GM19035 (cell line): ENCODE measurements at regions not wholly inside any gene's neighbourhood (a gene's known extent, or its start where the extent isn't known, plus 50 kb on each side); places are given as distances from the start of the nearest gene placed in this dataset.
"Not testable (repeated sequence)": the region's sequence is repeated elsewhere in the genome, so short reads cannot be mapped to it uniquely, and the experiment has no call there.

Experiments used
- ATAC-seq: cut with Tn5 transposase; IDR thresholded peaks from one replicate; pipeline ENCODE4 v1.9.1; 2021; ENCODE audit not compliant: unreplicated experiment

- ATAC-seq: not testable (repeated sequence)
Observed at GRCh38 chr12:105682821-105683220, 352.3 kb downstream of the C12orf75 start.

- ATAC-seq: not testable (repeated sequence)
Observed at GRCh38 chr12:105683836-105684235, 353.3 kb downstream of the C12orf75 start.

DNA sequence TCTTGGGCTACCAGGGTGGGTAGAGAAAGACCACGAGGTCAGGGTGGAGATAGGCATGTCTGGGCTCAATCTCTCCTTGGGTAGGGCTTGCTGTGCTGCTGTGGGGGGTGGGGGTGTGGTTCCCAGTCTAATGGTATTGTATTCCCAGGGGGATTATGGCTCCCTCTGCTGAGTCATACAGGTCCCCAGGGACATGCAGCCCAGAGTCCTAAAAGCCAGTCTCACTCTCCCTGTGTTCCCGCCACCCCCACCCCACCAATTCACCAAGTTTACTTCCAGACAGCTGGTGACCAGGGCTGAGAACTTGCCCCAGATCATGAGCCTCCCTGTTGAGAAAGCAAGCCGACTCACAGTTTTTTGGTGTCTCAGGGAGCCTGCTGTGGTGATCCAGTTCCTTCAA lies 367.6 kb downstream of the C12orf75 start:
- ATAC-seq: no peak

GRCh38 chr12:105699209-105699608 lies 368.7 kb downstream of the C12orf75 start:
- ATAC-seq: no peak

- ATAC-seq: no peak
Observed at GRCh38 chr12:105704787-105705186, 374.3 kb downstream of the C12orf75 start.

- no peak for ATAC-seq
Observed at GRCh38 chr12:105705235-105705634, 374.7 kb downstream of the C12orf75 start.

GRCh38 chr12:105705765-105706164 lies 375.3 kb downstream of the C12orf75 start:
- ATAC-seq: no peak

GRCh38 chr12:105706321-105706972 lies 376.0 kb downstream of the C12orf75 start:
- ATAC-seq: no peak

DNA sequence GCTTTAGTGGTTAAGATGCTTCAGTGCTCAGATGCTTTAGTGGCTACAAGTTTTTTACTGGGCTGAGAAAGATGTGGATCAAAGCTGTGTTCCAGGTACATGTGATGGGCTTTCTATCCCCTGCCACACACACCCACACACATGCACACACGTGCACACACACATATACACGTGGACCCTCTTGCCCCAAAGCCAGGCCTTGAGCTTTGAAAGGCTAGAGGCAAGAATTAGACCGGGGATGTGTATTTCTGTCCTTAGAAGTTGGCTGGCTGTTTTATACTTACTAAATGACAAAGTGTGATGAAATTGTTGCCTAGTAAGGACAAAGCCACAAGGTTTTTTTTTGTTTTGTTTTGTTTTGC lies 376.5 kb downstream of the C12orf75 start:
- ATAC-seq: no peak

- no peak for ATAC-seq
Observed at GRCh38 chr12:105713606-105714305, 383.3 kb downstream of the C12orf75 start.

GRCh38 chr12:105716621-105717020 lies 386.1 kb downstream of the C12orf75 start:
- no peak for ATAC-seq

GRCh38 chr12:105721051-105721825 lies 390.7 kb downstream of the C12orf75 start:
- peak; percentile 69 for ATAC-seq

DNA sequence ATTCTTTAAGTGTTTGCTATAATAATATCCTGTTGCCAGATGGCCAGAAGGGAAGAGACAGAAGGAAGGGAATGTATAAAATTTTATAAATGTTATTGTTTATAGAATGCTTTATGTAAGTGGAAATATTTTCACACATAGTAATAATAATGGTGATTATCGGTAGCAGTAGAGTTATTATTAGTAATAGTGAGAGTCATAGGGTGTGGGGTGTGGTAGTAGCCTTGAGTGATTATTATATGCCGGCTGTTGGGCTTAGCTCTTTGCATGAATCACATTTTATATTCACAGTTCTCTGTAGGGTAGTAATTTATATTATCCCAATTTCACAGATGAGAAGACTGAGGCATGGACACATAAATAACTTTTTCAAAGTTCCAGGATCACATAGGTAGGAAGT lies 391.4 kb downstream of the C12orf75 start:
- ATAC-seq: peak; percentile 41

- ATAC-seq: no peak
Observed at GRCh38 chr12:105723066-105723465, 392.6 kb downstream of the C12orf75 start.

DNA sequence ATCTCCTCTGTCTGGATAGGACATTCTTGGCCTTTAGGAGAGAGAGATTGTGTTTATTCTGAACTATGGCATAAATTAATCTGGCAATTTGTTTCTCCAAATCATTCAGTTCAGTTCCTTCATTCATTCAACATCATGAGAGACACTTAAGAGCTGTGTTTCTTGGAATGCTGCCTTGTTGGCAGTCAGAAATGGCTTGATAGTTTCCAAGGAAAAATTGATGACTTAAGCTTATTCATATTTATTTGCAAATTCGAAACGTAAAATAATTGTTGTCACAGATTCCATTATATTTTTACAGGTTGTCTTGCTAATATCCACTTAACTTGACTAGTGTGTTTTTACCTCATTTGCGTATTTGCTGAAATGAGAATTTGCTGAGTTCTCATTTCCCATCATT lies 393.0 kb downstream of the C12orf75 start:
- ATAC-seq: no peak

DNA sequence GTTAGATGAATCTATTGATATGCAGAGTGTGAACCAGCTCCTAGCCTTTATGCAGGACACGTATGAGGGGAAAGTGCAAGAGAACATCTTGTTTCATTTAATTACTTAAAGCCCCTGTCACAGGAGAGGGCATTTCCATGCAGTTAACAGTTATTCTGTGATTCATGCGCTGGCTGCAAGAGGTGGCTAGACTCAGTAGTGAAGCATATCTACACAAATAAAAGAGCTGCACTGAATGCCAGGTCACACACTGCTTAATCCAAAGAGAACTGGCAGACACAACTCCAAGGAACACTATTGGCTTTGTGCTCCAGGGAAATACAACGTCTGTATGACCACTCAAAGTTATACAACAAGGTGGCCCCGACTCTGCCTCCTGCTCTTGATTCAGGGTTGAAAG lies 394.1 kb downstream of the C12orf75 start:
- no peak for ATAC-seq

GRCh38 chr12:105725054-105725453 lies 394.6 kb downstream of the C12orf75 start:
- ATAC-seq: no peak

GRCh38 chr12:105729181-105729771 lies 398.8 kb downstream of the C12orf75 start:
- no peak for ATAC-seq

DNA sequence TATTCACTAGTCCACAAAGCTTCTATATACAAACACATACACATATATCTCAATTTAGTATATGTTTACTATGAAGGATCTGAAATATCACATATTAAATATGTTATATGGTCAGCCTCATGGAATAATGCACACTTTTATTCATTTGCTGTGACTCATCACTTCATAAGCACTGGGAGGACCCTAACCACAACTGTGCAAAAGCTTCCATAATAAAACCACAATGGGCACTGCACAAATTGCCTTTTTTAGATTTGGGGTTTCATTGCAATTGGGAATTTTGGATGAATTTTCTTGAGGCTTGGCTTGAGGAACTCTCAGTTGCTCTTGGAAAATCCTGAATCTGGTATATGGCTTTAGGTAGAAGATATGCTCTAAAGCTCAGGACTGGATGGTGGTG lies 399.4 kb downstream of the C12orf75 start:
- no peak for ATAC-seq

DNA sequence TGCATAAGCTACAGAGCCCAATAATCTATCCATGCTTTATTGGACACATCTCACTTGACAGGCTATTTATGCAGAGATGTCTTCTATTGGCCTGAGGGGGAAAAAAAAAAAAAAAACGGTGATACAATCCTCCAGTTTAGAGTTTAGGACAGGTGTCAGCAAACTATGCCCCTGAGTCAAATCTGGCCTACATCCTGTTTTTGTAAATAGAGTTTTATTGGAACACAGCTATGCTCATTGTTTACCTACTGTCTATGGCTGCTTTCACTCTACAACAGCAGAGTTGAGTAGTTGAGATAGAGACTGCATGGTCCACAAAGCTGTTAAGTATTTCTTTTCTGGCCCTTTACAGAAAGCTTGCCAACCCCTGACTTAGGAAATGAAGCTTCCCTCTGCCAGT lies 403.1 kb downstream of the C12orf75 start:
- no peak for ATAC-seq

GRCh38 chr12:105736498-105736897 lies 402.3 kb downstream of the NUAK1 start:
- ATAC-seq: no peak

GRCh38 chr12:105738051-105738450 lies 400.7 kb downstream of the NUAK1 start:
- ATAC-seq: no peak
